ENCODE measurements at regions not wholly inside any gene's neighbourhood (a gene's known extent, or its start where the extent isn't known, plus 50 kb on each side); places are given as distances from the start of the nearest gene placed in this dataset.
"Not testable (repeated sequence)": the region's sequence is repeated elsewhere in the genome, so short reads cannot be mapped to it uniquely, and the experiment has no call there.

GRCh38 chr12:20150835-20151422 is 217.4 kb upstream of the PDE3A start:
- Histone ChIP-seq H3K4me2 (ENCODE audit: low read length) (no peak overlapping the region), H2AFZ (ENCODE audit: insufficient read depth, low read length, poor library complexity) (no peak overlapping the region), H3K27me3 (ENCODE audit: insufficient read depth, low read length) (no peaks in the 10 kb centered on the region), H4K8ac (ENCODE audit: low read depth, low read length) (no peak overlapping the region), H3K4me1 (ENCODE audit: control insufficient read depth in 1 of 2, insufficient read depth in 2 of 2, low read length in 2 of 2) (no peaks in the 10 kb centered on the region), H3K27ac (ENCODE audit: low read depth, low read length) (no peak overlapping the region), H3K4ac (ENCODE audit: low read depth, low read length) (no peak overlapping the region), H2AK5ac (ENCODE audit: low read length) (no peak overlapping the region), H3K14ac (ENCODE audit: low read length) (no peak overlapping the region), H2BK5ac (ENCODE audit: low read depth, low read length, poor library complexity) (no peak overlapping the region), H2BK12ac (ENCODE audit: low read length) (no peak overlapping the region), H3K79me2 (ENCODE audit: control insufficient read depth, insufficient read depth, low read length, poor library complexity) (no peaks in the 10 kb centered on the region), H2BK120ac (ENCODE audit: insufficient read depth, low read length, poor library complexity) (no peak overlapping the region), H3K4me3 (ENCODE audit: low read depth, low read length) (no peak overlapping the region), H3K9ac (ENCODE audit: low read length) (no peak overlapping the region), H3K36me3 (ENCODE audit: control insufficient read depth in 1 of 2, insufficient read depth in 2 of 2, low read length in 2 of 2) (no peaks in the 10 kb centered on the region), H3K18ac (ENCODE audit: low read length) (no peak overlapping the region), H4K12ac (ENCODE audit: low read depth, low read length) (no peak overlapping the region), H3K23ac (ENCODE audit: low read length) (no peak overlapping the region), H3K9me3 (ENCODE audit: insufficient read depth, low read depth, low read length) (no peaks in the 10 kb centered on the region), H4K91ac (ENCODE audit: low read depth, low read length) (no peak overlapping the region), H3K79me1 (ENCODE audit: low read length) (no peaks in the 10 kb centered on the region)
- no CpG with 5 or more reads among the region's 6 CpGs for WGBS (ENCODE audit: extremely low coverage, insufficient coverage, insufficient read length)
- DNase-seq: no peak

- Histone ChIP-seq H3K18ac (ENCODE audit: low read length) (no peak overlapping the region), H3K4me1 (ENCODE audit: control insufficient read depth in 1 of 2, insufficient read depth in 2 of 2, low read length in 2 of 2) (no peaks in the 10 kb centered on the region), H3K9ac (ENCODE audit: low read length) (no peak overlapping the region), H3K4me3 (ENCODE audit: low read depth, low read length) (no peak overlapping the region), H2AFZ (ENCODE audit: insufficient read depth, low read length, poor library complexity) (no peak overlapping the region), H2BK12ac (ENCODE audit: low read length) (no peak overlapping the region), H3K9me3 (ENCODE audit: insufficient read depth, low read depth, low read length) (no peaks in the 10 kb centered on the region), H4K91ac (ENCODE audit: low read depth, low read length) (no peak overlapping the region), H4K8ac (ENCODE audit: low read depth, low read length) (no peak overlapping the region), H2BK5ac (ENCODE audit: low read depth, low read length, poor library complexity) (no peak overlapping the region), H3K27me3 (ENCODE audit: insufficient read depth, low read length) (no peaks in the 10 kb centered on the region), H2BK120ac (ENCODE audit: insufficient read depth, low read length, poor library complexity) (no peak overlapping the region), H3K4me2 (ENCODE audit: low read length) (no peak overlapping the region), H3K23ac (ENCODE audit: low read length) (no peak overlapping the region), H3K4ac (ENCODE audit: low read depth, low read length) (no peak overlapping the region), H3K36me3 (ENCODE audit: control insufficient read depth in 1 of 2, insufficient read depth in 2 of 2, low read length in 2 of 2) (no peaks in the 10 kb centered on the region), H4K12ac (ENCODE audit: low read depth, low read length) (no peak overlapping the region), H2AK5ac (ENCODE audit: low read length) (no peak overlapping the region), H3K79me1 (ENCODE audit: low read length) (no peaks in the 10 kb centered on the region), H3K14ac (ENCODE audit: low read length) (no peak overlapping the region), H3K27ac (ENCODE audit: low read depth, low read length) (no peak overlapping the region), H3K79me2 (ENCODE audit: control insufficient read depth, insufficient read depth, low read length, poor library complexity) (no peaks in the 10 kb centered on the region)
- DNase-seq: no peak
- WGBS (ENCODE audit: extremely low coverage, insufficient coverage, insufficient read length): no CpG with 5 or more reads among the region's 1 CpG
Measured at GRCh38 chr12:20154052-20154451, 214.3 kb upstream of the PDE3A start.

- no peak overlapping the region for H2BK12ac ChIP-seq (ENCODE audit: low read length)
- DNase-seq: no peak
- no CpG with 5 or more reads among the region's 1 CpG for WGBS (ENCODE audit: extremely low coverage, insufficient coverage, insufficient read length)
Measured at GRCh38 chr12:20155374-20155773, 213.0 kb upstream of the PDE3A start.

GRCh38 chr12:20160899-20161298 is 207.4 kb upstream of the PDE3A start:
- not testable (repeated sequence) for H3K4me3 ChIP-seq (ENCODE audit: low read depth, low read length); H3K4me2 ChIP-seq (ENCODE audit: low read length); H4K91ac ChIP-seq (ENCODE audit: low read depth, low read length); H2BK120ac ChIP-seq (ENCODE audit: insufficient read depth, low read length, poor library complexity); H2AFZ ChIP-seq (ENCODE audit: insufficient read depth, low read length, poor library complexity); H4K12ac ChIP-seq (ENCODE audit: low read depth, low read length); H3K4me1 ChIP-seq (ENCODE audit: control insufficient read depth in 1 of 2, insufficient read depth in 2 of 2, low read length in 2 of 2); H3K9ac ChIP-seq (ENCODE audit: low read length); H3K79me2 ChIP-seq (ENCODE audit: control insufficient read depth, insufficient read depth, low read length, poor library complexity); H3K23ac ChIP-seq (ENCODE audit: low read length); H3K4ac ChIP-seq (ENCODE audit: low read depth, low read length); H4K8ac ChIP-seq (ENCODE audit: low read depth, low read length); H3K14ac ChIP-seq (ENCODE audit: low read length); H3K18ac ChIP-seq (ENCODE audit: low read length); H2BK12ac ChIP-seq (ENCODE audit: low read length); H3K36me3 ChIP-seq (ENCODE audit: control insufficient read depth in 1 of 2, insufficient read depth in 2 of 2, low read length in 2 of 2); H3K9me3 ChIP-seq (ENCODE audit: insufficient read depth, low read depth, low read length); H3K27ac ChIP-seq (ENCODE audit: low read depth, low read length); H2AK5ac ChIP-seq (ENCODE audit: low read length); DNase-seq; H3K79me1 ChIP-seq (ENCODE audit: low read length); H2BK5ac ChIP-seq (ENCODE audit: low read depth, low read length, poor library complexity); H3K27me3 ChIP-seq (ENCODE audit: insufficient read depth, low read length)
- WGBS (ENCODE audit: extremely low coverage, insufficient coverage, insufficient read length): no CpG with 5 or more reads among the region's 4 CpGs

More at GRCh38 chr12:20155374-20155773, 213.0 kb upstream of the PDE3A start:
- H2AFZ ChIP-seq (ENCODE audit: insufficient read depth, low read length, poor library complexity): no peak overlapping the region
- H3K79me1 ChIP-seq (ENCODE audit: low read length): no peaks in the 10 kb centered on the region
- H4K8ac ChIP-seq (ENCODE audit: low read depth, low read length): no peak overlapping the region
- no peaks in the 10 kb centered on the region for H3K4me1 ChIP-seq (ENCODE audit: control insufficient read depth in 1 of 2, insufficient read depth in 2 of 2, low read length in 2 of 2)
- no peak overlapping the region for H3K9ac ChIP-seq (ENCODE audit: low read length)
- H3K9me3 ChIP-seq (ENCODE audit: insufficient read depth, low read depth, low read length): no peaks in the 10 kb centered on the region
- no peak overlapping the region for H2BK120ac ChIP-seq (ENCODE audit: insufficient read depth, low read length, poor library complexity)
- no peak overlapping the region for H2BK5ac ChIP-seq (ENCODE audit: low read depth, low read length, poor library complexity)
- no peak overlapping the region for H3K27ac ChIP-seq (ENCODE audit: low read depth, low read length)
- no peak overlapping the region for H2AK5ac ChIP-seq (ENCODE audit: low read length)
- H3K4ac ChIP-seq (ENCODE audit: low read depth, low read length): no peak overlapping the region
- no peaks in the 10 kb centered on the region for H3K79me2 ChIP-seq (ENCODE audit: control insufficient read depth, insufficient read depth, low read length, poor library complexity)
- no peak overlapping the region for H4K12ac ChIP-seq (ENCODE audit: low read depth, low read length)
- H3K4me3 ChIP-seq (ENCODE audit: low read depth, low read length): no peak overlapping the region
- H3K4me2 ChIP-seq (ENCODE audit: low read length): no peak overlapping the region
- no peak overlapping the region for H3K23ac ChIP-seq (ENCODE audit: low read length)
- no peak overlapping the region for H3K18ac ChIP-seq (ENCODE audit: low read length)
- no peaks in the 10 kb centered on the region for H3K36me3 ChIP-seq (ENCODE audit: control insufficient read depth in 1 of 2, insufficient read depth in 2 of 2, low read length in 2 of 2)
- no peak overlapping the region for H3K14ac ChIP-seq (ENCODE audit: low read length)
- no peak overlapping the region for H4K91ac ChIP-seq (ENCODE audit: low read depth, low read length)
- no peaks in the 10 kb centered on the region for H3K27me3 ChIP-seq (ENCODE audit: insufficient read depth, low read length)
